HG03469 (cell line): ENCODE measurements at regions not wholly inside any gene's neighbourhood (a gene's known extent, or its start where the extent isn't known, plus 50 kb on each side); places are given as distances from the start of the nearest gene placed in this dataset.
"Not testable (repeated sequence)": the region's sequence is repeated elsewhere in the genome, so short reads cannot be mapped to it uniquely, and the experiment has no call there.

ENCODE experiments used
- ATAC-seq: cut with Tn5 transposase; IDR thresholded peaks from one replicate; pipeline ENCODE4 v1.9.1; 2021; ENCODE audit warnings: mild to moderate bottlenecking, moderate library complexity, moderate number of reproducible peaks; ENCODE audit not compliant: unreplicated experiment

DNA sequence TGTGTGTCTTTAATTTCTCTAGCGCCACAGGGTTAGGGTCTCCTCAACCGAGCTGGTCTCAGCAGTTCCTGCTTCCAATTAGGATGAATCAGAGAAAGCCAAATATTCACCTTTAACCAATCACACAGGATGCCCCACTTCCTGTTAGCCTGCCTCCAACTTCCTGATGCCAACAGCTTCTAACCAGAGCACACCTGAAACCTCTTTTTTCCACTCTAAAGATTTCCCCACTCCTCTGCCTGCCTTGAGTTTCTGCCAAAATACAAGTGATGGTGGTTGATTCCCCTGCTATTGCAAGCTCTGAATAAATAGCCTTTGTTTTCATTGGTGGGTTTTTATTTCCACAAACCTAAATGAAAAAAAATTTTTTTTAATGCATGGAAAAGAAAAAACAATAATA is 144.7 kb upstream of the UST start:
- ATAC-seq = no peak

DNA sequence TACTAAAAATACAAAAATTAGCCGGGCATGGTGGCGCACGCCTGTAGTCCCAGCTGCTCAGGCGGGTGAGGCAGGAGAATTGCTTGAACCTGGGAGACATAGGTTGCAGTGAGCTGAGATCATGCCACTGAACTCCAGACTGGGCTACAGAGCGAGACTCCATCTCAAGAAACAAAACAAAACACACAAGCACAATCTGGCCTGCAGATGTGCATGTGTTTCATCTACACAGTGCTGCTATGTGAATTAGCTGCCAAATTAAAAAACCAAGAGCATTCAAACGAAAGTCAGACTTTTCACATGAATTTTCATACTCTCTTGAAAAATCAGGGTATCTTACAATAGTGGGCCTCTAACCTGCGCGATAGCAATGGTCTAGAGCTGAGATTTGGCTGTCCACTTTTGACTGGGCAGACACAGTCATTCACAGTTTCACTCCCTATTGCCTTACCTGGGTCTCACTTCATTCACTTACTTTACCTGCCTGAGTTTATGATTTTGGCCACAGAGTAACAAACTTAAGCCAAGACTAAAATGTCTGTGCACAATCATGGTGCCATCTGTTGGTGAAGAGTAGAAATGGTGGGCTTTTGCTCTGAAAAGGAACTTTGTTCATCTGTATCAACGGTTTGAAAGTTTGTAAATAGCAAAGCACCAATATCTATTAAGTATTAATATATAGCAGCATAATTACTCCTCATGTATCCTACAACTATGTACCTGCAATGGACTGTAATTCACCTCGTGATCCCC is 138.5 kb upstream of the UST start:
- no peak for ATAC-seq

DNA sequence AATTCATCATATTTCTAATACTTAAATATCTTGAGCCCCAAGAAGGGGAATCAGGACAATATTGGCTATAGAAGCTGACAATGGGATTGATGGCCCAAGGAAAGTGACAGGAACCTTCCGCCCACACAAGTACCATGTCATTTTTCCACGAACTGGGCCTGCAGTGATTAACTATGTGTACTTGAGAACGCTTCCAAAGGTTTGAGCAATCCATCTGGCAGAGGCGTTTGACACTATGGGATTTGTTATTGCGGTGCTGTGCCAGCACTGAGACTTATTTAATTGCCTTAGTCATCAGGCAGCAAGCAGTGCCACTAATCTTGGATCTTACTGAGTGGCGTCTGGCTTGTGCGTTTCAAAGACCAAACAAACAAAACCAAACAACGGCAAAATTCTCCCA is 135.6 kb upstream of the UST start:
- no peak for ATAC-seq

- no peak for ATAC-seq
These were observed 134.8 kb upstream of the UST start for GRCh38 chr6:148612043-148612442.

DNA sequence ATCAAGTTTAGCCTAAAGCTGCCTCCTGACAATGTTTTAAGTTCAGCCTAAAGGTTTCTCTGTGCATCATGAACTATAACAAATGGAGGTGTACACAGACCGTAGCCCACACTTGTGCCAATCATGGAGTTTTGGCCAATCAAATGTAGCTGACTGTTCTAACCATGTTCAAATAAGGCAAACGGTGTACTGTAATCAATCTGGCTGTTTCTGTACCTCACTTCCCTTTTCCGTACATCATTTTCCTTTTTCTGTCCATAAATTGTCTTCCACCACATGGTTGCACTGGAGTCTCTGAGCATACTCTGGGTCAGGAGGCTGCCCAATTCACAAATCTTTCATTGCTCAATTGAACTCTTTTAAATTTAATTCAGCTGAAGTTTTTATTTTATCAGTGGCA is 132.2 kb upstream of the UST start:
- no peak for ATAC-seq

DNA sequence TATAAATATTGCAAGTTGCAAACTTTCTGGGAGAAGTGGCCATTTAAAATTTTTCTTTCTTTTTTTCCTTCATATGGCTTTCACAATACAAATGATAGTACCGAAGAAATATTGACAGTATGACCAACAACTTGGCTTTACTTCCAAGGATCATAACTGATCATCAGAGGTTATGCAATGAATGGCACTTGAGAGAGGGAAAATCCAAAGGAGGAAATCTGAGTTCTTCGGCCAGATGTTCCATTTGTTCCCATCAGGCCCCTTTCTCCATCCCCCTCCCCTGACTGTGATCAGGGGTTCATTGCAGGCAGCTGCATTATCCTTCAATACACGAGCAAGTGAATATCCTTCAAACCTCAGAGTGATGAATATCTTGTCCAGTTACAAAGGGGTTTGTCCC is 130.0 kb upstream of the UST start:
- ATAC-seq = no peak

DNA sequence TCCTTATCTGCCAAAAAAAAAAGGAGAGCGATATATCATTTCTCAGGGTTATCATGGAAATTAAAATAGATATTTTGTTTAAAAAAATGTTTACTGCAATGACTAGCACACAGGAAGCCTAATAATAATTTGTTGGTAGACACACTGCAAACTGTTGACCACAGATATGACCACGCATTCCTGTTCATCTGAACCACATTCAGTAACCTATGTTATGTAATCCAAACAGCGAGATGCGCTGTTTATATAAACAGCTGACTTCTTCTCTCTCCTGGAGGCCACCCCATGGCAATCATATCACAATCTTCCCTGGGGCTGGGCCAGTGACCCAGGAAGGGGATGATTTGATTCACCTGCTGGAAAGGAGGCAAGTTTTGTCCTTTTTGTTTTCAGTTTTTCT is 129.3 kb upstream of the UST start:
- ATAC-seq = no peak

DNA sequence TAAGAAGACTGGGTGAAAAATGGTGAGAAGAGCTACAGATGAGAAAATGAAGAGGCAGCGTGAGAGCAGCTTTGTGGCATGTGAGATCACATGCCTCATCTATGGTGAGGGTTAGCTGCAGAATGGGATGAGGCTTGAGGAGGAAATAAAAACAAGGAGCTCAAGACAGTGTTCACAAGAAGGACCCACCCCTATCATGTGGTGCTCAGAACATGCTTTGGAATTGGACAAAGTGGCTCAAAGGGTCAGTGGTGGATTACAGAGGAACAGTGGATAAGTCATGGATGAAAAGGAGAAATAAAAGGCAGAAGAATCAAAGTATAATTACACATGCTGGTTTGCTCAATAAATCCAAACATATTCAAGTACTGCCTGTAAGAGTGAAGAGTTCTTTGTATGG is 126.9 kb upstream of the UST start:
- ATAC-seq = no peak

- peak; percentile 68 for ATAC-seq
These were observed 126.1 kb upstream of the UST start for GRCh38 chr6:148620579-148621298.

DNA sequence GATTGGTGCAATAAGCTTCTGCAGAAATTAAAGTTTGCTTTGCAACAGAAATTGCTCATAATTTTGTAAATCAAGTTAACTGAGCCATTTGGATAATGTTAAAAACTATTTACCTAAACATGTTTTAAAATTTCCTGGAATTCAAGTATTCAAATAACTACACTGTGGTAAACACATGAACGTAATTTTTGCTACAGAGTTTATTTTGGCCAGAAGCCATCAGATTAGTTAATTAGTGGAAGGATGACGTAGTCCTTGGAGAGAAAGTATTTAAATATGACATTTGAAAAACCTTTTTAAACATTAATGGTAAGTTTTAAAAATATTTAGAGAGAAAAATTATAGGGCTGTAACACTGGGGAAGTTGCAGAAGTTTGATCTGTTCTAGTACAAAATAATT is 121.2 kb upstream of the UST start:
- no peak for ATAC-seq

DNA sequence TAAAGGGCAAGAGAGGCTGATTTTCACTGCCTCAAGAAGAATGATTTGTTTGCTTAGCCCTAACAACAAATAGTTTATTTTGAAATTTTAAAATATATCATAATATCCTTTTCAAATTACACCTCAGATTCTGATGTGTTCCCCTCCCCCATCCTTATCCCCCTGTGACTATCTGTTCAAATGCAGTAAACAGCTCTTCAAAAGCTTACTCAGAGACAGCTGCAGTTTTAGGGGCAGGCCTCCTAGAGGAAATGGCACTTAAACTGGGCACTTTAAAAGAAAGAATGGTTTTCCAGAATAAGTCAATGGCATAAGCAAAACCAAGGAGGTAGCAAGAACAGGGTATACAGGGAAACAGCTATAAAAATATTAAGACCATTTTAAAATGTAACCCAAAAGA is 118.6 kb upstream of the UST start:
- ATAC-seq = no peak

DNA sequence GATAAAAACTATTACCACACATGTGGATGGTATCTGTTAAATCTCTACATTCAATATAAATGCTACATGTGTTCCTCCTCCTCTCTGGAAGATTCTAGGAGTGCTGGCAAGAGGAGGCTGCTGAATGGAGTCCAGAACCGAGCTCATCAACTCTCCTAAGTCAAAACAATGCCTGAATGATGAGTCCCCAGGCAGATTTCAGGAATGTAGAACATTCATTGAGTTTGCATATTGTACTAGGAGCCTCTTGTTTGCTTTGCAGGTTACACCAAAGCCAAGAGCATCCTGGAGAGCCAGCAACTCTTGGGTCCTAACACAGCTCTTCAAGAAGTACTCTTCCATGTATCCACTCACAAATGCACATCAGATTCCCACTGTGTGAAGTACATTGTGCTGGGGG is 117.6 kb upstream of the UST start:
- no peak for ATAC-seq

DNA sequence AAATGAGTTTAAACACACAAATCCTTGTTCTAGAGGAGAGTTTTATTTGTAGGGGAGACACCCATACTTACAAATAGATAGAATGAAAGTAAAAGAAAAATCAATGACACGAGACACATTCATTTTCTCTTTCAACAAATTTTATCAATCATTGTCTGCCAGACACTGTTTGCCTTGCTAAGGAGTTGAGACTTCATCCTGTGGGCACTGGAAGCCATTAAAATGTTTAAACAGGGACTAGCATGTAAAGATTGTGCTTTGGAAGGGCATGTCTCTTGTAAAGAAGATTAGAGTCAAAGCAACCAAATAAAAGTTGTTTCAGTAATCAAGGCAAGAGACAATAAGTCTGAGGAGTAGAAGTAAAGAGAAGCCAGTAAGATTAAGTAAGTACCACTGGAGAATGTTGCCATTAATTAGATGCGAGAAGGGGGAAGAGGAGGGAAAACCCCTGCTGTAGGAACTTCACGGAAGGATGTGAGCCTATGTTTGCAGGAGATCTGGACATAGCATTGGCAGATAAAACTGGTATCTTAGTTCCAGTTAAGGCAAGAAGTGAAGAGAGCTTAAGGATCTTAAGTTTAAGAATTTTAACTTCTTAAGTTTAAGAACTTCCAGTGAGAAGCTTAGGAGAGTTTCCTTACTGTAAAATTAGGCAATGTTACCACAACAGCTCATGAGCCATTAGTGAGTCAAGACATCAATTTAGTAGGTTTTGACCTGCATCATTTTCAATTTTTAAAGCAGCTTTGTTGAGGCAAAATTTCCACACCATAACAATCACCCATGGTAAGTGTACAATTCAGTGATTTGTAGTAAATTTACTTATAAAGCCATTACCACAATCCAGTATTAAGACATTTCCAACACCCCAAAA is 117.0 kb upstream of the UST start:
- ATAC-seq = no peak

- no peak for ATAC-seq
These were observed 111.6 kb upstream of the UST start for GRCh38 chr6:148635070-148635743.

- ATAC-seq = not testable (repeated sequence)
These were observed 105.0 kb upstream of the UST start for GRCh38 chr6:148641836-148642235.

DNA sequence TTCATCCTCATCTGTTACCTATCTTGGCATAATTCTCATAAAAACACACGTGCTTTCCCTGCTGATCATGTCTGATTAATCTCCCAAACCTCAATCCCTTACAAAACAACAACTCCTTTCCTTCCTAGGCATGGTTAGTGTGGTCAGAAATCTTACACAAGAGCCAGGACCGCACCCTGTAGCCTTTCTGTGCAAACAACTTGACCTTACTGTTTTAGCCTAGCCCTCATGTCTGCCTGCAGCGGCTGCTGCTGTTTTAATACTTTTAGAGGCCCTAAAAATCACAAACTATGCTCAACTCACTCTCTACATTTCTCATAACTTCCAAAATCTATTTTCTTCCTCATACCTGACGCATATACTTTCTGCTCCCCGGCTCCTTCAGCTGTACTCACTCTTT is 103.6 kb upstream of the UST start:
- ATAC-seq = not testable (repeated sequence)

DNA sequence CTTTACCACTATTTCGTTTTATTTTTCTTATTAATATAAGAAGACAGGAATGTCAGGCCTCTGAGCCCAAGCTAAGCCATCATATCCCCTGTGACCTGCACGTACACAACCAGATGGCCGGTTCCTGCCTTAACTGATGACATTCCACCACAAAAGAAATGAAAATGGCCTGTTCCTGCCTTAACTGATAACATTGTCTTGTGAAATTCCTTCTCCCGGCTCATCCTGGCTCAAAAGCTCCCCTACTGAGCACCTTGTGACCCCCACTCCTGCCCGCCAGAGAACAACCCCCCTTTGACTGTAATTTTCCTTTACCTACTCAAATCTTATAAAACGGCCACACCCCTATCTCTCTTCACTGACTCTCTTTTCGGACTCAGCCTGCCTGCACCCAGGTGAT is 101.8 kb upstream of the UST start:
- ATAC-seq = not testable (repeated sequence)

DNA sequence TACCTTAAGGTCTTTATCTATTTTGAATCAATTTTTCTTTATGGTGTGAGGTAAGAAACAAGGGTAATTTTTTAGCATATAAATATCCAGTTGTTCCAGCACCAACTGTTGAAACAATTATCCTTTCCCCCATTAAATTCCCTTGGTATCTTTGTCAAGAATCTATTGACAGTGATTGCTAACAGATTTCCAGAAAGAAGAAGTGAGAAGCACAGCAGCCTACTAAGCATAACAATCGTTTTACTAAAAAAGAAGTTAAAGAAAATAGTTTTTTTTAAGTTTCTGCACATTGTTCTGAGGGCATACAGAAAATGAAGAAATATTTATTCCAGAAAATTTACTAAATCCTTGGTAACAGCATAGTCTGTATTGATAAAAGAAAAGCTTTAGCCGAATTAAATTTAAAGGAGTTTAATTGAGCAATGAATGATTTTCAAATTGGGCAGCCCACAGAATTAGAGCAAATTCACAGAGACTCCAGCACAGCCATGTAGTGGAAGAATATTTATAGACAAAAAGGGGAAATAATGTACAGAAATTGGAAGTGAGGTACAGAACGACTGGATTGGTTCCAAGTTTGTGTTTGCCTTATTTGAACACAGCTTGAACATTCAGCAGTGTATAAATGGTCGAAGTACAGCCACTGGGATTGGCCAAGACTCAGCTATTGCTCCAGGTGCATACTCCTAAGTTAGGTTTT is 97.9 kb upstream of the UST start:
- ATAC-seq = no peak

GRCh38 chr6:148649454-148649963 is 97.3 kb upstream of the UST start:
- peak; percentile 56 for ATAC-seq

DNA sequence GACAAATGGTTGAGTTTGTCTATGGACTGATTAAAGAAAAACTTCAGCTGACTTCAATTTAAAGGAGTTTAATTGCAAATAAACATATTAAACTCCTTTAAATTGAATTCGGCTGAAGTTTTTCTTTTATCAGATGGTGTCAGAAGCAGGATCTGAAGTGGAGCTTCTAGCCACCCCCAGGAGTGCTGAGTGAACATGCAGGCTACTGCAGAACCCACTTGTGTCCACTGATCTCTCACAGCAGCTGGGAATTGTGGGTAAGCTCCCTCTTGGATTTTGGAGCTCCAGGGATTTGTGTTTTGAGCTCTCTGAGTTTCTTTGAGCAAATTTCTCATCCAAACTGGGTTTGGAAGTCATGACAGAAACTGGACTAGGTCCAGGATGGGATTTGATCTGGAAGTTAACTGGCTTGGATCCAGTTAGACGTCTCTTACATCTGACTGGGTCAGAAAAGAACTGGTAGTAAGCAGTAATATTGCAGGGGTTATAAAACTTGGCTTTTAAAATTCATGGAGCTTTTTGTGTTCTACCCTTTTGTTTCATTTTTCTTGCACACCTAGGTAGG is 95.8 kb upstream of the UST start:
- ATAC-seq = no peak
